DND-41 (cell line): ENCODE measurements at regions not wholly inside any gene's neighbourhood (a gene's known extent, or its start where the extent isn't known, plus 50 kb on each side); places are given as distances from the start of the nearest gene placed in this dataset.

ENCODE experiments used
- EZH2 ChIP-seq: IDR thresholded peaks from 3 replicates; pipeline ENCODE4 v1.6.1; 2012; ENCODE audit warnings: borderline replicate concordance, low read depth, mild to moderate bottlenecking, moderate library complexity, low read length, inconsistent platforms; ENCODE audit not compliant: severe bottlenecking
- TF ChIP-seq, protein P1 (sequence below): IDR thresholded peaks from 2 replicates; pipeline ENCODE4 v1.5.1; 2012; ENCODE audit warnings: borderline replicate concordance, low read length, moderate library complexity, mild to moderate bottlenecking; ENCODE audit not compliant: poor library complexity, severe bottlenecking; ENCODE audit errors: extremely low read depth

- TF ChIP-seq, protein P1, sequence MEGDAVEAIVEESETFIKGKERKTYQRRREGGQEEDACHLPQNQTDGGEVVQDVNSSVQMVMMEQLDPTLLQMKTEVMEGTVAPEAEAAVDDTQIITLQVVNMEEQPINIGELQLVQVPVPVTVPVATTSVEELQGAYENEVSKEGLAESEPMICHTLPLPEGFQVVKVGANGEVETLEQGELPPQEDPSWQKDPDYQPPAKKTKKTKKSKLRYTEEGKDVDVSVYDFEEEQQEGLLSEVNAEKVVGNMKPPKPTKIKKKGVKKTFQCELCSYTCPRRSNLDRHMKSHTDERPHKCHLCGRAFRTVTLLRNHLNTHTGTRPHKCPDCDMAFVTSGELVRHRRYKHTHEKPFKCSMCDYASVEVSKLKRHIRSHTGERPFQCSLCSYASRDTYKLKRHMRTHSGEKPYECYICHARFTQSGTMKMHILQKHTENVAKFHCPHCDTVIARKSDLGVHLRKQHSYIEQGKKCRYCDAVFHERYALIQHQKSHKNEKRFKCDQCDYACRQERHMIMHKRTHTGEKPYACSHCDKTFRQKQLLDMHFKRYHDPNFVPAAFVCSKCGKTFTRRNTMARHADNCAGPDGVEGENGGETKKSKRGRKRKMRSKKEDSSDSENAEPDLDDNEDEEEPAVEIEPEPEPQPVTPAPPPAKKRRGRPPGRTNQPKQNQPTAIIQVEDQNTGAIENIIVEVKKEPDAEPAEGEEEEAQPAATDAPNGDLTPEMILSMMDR: no peak
- no peak for TF ChIP-seq EZH2
Measured at GRCh38 chr9:88643931-88644330, 109.0 kb downstream of the NXNL2 start.
